ENCODE measurements at regions not wholly inside any gene's neighbourhood (a gene's known extent, or its start where the extent isn't known, plus 50 kb on each side); places are given as distances from the start of the nearest gene placed in this dataset.

GRCh38 chr10:78526347-78526746, 492.7 kb downstream of the RPS24 start:
- CTCF ChIA-PET, result no interaction called here
- TF ChIP-seq CTCF (IDR thresholded peaks at IDR 0.05; ENCODE audit: control extremely low read depth, extremely low read depth, low read depth, missing control alignments), result no peak
- POLR2A ChIA-PET, result no interaction called here
- DNase-seq (ENCODE audit: extremely low spot score), result no peak

- CTCF ChIA-PET, result no interaction called here
- TF ChIP-seq CTCF (IDR thresholded peaks at IDR 0.05; ENCODE audit: control extremely low read depth, extremely low read depth, low read depth, missing control alignments), result no peak
- POLR2A ChIA-PET, result no interaction called here
- no peak for DNase-seq (ENCODE audit: extremely low spot score)
Measured at GRCh38 chr10:78527296-78527695, 493.6 kb downstream of the RPS24 start.

GRCh38 chr10:78528749-78529204, 495.1 kb downstream of the RPS24 start:
- POLR2A ChIA-PET, result no interaction called here
- CTCF ChIA-PET, result no interaction called here
- no peak for TF ChIP-seq CTCF (IDR thresholded peaks at IDR 0.05; ENCODE audit: control extremely low read depth, extremely low read depth, low read depth, missing control alignments)
- DNase-seq (ENCODE audit: extremely low spot score), result no peak

GRCh38 chr10:78529262-78529661, 495.6 kb downstream of the RPS24 start:
- ChIA-PET CTCF (no interaction called here), POLR2A (no interaction called here)
- TF ChIP-seq CTCF (IDR thresholded peaks at IDR 0.05; ENCODE audit: control extremely low read depth, extremely low read depth, low read depth, missing control alignments), result no peak
- no peak for DNase-seq (ENCODE audit: extremely low spot score)

- no peak for TF ChIP-seq CTCF (IDR thresholded peaks at IDR 0.05; ENCODE audit: control extremely low read depth, extremely low read depth, low read depth, missing control alignments)
- no peak for DNase-seq (ENCODE audit: extremely low spot score)
- CTCF ChIA-PET, result no interaction called here
- POLR2A ChIA-PET, result no interaction called here
Measured at GRCh38 chr10:78531088-78531487, 497.4 kb downstream of the RPS24 start.

- CTCF ChIA-PET, result no interaction called here
- POLR2A ChIA-PET, result no interaction called here
- no peak for TF ChIP-seq CTCF (IDR thresholded peaks at IDR 0.05; ENCODE audit: control extremely low read depth, extremely low read depth, low read depth, missing control alignments)
- DNase-seq (ENCODE audit: extremely low spot score), result no peak
Measured at GRCh38 chr10:78532480-78533042, 498.9 kb downstream of the RPS24 start.

GRCh38 chr10:78533098-78533497, 499.4 kb downstream of the RPS24 start:
- POLR2A ChIA-PET, result no interaction called here
- DNase-seq (ENCODE audit: extremely low spot score), result no peak

More at GRCh38 chr10:78533098-78533497, 499.4 kb downstream of the RPS24 start:
- no peak for TF ChIP-seq CTCF (IDR thresholded peaks at IDR 0.05; ENCODE audit: control extremely low read depth, extremely low read depth, low read depth, missing control alignments)
- CTCF ChIA-PET, result no interaction called here

Data from GM10248 (cell line).